ENCODE measurements at regions not wholly inside any gene's neighbourhood (a gene's known extent, or its start where the extent isn't known, plus 50 kb on each side); places are given as distances from the start of the nearest gene placed in this dataset.
A peak's percentile ranks its signal among the peaks of the same experiment; 100 is the strongest.

- Histone ChIP-seq H3K18ac (ENCODE audit: low read depth, low read length) (no peak overlapping the region), H4K20me1 (ENCODE audit: insufficient read depth, low read length) (no peaks in the 10 kb centered on the region), H3K9ac (ENCODE audit: low read depth, low read length) (no peak overlapping the region), H2BK20ac (ENCODE audit: low read depth, low read length) (no peak overlapping the region), H3K27ac (ENCODE audit: insufficient read depth, low read length) (no peak overlapping the region), H3K4me3 (ENCODE audit: insufficient read depth, low read depth, low read length) (no peak overlapping the region), H2BK5ac (ENCODE audit: low read depth, low read length, poor library complexity, severe bottlenecking) (no peak overlapping the region), H2BK120ac (ENCODE audit: low read depth, low read length) (no peak overlapping the region), H2AK9ac (replicated peaks; ENCODE audit: low read depth, low read length, poor library complexity) (no peak overlapping the region), H3K4me1 (ENCODE audit: control insufficient read depth, insufficient read depth, low read length) (no peaks in the 10 kb centered on the region), H3K79me1 (ENCODE audit: low read depth in 1 of 2, low read length in 2 of 2) (no peaks in the 10 kb centered on the region), H4K91ac (ENCODE audit: insufficient read depth, low read depth, low read length) (no peak overlapping the region), H3K14ac (replicated peaks; ENCODE audit: low read depth, low read length) (no peak overlapping the region), H2AFZ (replicated peaks; ENCODE audit: low read length, poor library complexity) (no peak overlapping the region), H4K8ac (ENCODE audit: low read depth in 2 of 2, low read length in 2 of 2) (no peak overlapping the region), H2BK15ac (ENCODE audit: low read depth, low read length) (no peak overlapping the region), H3K36me3 (ENCODE audit: control insufficient read depth, insufficient read depth, low read length) (no peaks in the 10 kb centered on the region), H3K9me1 (ENCODE audit: insufficient read depth, low read length) (no peaks in the 10 kb centered on the region), H3K4ac (ENCODE audit: low read depth, low read length) (no peak overlapping the region), H4K5ac (ENCODE audit: low read depth, low read length) (no peak overlapping the region), H3K4me2 (ENCODE audit: low read depth, low read length) (no peak overlapping the region), H3K9me3 (ENCODE audit: control insufficient read depth, insufficient read depth, low read length) (no peaks in the 10 kb centered on the region), H3K27me3 (ENCODE audit: control insufficient read depth, insufficient read depth, low read length) (no peaks in the 10 kb centered on the region), H2AK5ac (ENCODE audit: low read depth, low read length) (no peak overlapping the region), H3K56ac (ENCODE audit: extremely low read depth, insufficient read depth, low read length) (no peak overlapping the region), H3K23ac (ENCODE audit: low read depth, low read length) (no peak overlapping the region)
- ATAC-seq (ENCODE audit: low read depth) (no peak), DNase-seq (no peak)
- POLR2A ChIA-PET (ENCODE audit: unreplicated experiment), result no interaction called here
- WGBS, 2 experiments (ENCODE audit: extremely low coverage in 2 of 2, insufficient read length in 1 of 2), result no CpG with 5 or more reads among the region's 1 CpG
- CTCF ChIA-PET, result interaction anchor here (0.7 to 1.1 kb wide), 2 partner anchors 16 to 41 kb away, joined by 3 read pairs; no protein-coding TSS in a partner anchor
- in situ Hi-C loops (cut with MboI; ENCODE audit: low sequenced_read_pairs) (no loop called here), intact Hi-C loops (cut with micrococcal nuclease) (loop anchor here (5.0 kb wide), 1 partner anchor 192 kb away; no protein-coding TSS in a partner anchor), dilution Hi-C loops (cut with HindIII; ENCODE audit: low sequenced_read_pairs, unreplicated experiment) (no loop called here)
- TF ChIP-seq CHD1 (IDR thresholded peaks at IDR 0.05; ENCODE audit: low read depth, low read length), result no peak
- TF ChIP-seq, protein P1, sequence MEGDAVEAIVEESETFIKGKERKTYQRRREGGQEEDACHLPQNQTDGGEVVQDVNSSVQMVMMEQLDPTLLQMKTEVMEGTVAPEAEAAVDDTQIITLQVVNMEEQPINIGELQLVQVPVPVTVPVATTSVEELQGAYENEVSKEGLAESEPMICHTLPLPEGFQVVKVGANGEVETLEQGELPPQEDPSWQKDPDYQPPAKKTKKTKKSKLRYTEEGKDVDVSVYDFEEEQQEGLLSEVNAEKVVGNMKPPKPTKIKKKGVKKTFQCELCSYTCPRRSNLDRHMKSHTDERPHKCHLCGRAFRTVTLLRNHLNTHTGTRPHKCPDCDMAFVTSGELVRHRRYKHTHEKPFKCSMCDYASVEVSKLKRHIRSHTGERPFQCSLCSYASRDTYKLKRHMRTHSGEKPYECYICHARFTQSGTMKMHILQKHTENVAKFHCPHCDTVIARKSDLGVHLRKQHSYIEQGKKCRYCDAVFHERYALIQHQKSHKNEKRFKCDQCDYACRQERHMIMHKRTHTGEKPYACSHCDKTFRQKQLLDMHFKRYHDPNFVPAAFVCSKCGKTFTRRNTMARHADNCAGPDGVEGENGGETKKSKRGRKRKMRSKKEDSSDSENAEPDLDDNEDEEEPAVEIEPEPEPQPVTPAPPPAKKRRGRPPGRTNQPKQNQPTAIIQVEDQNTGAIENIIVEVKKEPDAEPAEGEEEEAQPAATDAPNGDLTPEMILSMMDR (conservative IDR thresholded peaks at IDR 0.05; ENCODE audit: low read depth, low read length), result peak; percentile 27; the same call in 1 of the 2 replicates
- no TSS peak for BruUV-seq (replicated peaks)
These were observed 168.8 kb upstream of the PDE4B start for GRCh38 chr1:65623895-65624294.
